ENCODE measurements at regions not wholly inside any gene's neighbourhood (a gene's known extent, or its start where the extent isn't known, plus 50 kb on each side); places are given as distances from the start of the nearest gene placed in this dataset.

DNA sequence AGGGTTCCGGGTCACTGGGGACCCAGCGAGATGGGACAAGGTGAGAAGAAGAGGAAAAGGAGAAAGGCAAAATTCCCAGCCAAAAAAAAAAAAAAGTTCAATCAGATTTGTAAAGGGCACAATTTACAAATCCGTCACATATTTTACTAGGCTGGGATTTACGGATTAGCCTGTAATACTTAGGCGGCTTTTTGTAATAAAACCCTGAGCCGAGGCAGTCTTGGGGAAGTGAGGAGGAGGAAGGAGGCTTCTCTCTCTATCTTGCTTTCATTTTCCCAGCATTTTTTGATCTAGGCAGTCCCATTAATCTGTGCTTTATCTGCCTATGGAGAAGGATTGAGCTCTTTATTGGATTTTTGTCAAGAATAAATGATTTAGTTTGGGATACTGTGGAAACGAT, 130.6 kb upstream of the SDK2 start:
- peaks cover 0 to 4% (median 0%) of the 10 kb centered on the region in 3 donors for H3K9me3 ChIP-seq (ENCODE audit: control extremely low read depth in 1 of 3, control insufficient read depth in 2 of 3, insufficient read depth in 1 of 3, low read length in 2 of 3)
- no peak overlapping the region for H3K9ac ChIP-seq (ENCODE audit: low read length)
- H3K4me2 ChIP-seq (replicated peaks; ENCODE audit: low read depth, low read length, poor library complexity, severe bottlenecking): no peak overlapping the region
- no peak overlapping the region for H3K4me3 ChIP-seq (ENCODE audit: control extremely low read depth in 1 of 5, extremely low read depth in 1 of 5, insufficient read depth in 1 of 5, low read depth in 2 of 5, low read length in 4 of 5)
- H3K79me2 ChIP-seq (ENCODE audit: control insufficient read depth, insufficient read depth, low read length): no peaks in the 10 kb centered on the region
- TF ChIP-seq EZH2 (IDR thresholded peaks at IDR 0.05; ENCODE audit: borderline replicate concordance, insufficient read depth, low read depth, low read length, poor library complexity, severe bottlenecking): no peak
- TF ChIP-seq, protein P1, sequence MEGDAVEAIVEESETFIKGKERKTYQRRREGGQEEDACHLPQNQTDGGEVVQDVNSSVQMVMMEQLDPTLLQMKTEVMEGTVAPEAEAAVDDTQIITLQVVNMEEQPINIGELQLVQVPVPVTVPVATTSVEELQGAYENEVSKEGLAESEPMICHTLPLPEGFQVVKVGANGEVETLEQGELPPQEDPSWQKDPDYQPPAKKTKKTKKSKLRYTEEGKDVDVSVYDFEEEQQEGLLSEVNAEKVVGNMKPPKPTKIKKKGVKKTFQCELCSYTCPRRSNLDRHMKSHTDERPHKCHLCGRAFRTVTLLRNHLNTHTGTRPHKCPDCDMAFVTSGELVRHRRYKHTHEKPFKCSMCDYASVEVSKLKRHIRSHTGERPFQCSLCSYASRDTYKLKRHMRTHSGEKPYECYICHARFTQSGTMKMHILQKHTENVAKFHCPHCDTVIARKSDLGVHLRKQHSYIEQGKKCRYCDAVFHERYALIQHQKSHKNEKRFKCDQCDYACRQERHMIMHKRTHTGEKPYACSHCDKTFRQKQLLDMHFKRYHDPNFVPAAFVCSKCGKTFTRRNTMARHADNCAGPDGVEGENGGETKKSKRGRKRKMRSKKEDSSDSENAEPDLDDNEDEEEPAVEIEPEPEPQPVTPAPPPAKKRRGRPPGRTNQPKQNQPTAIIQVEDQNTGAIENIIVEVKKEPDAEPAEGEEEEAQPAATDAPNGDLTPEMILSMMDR (IDR thresholded peaks at IDR 0.05): no peak
- no peak overlapping the region for H3K27ac ChIP-seq (ENCODE audit: low read length in 2 of 2)
- Mint-ChIP-seq H3K4me1 (no peaks in the 10 kb centered on the region), H3K27ac (no peak overlapping the region), H3K27me3 (peaks cover 20% of the 10 kb centered on the region), H3K9me3 (ENCODE audit: insufficient read depth) (no peaks in the 10 kb centered on the region), H3K4me3 (no peak overlapping the region)
- ChIA-PET CTCF (no interaction called here), POLR2A (no interaction called here)
- no peaks in the 10 kb centered on the region for H3K27me3 ChIP-seq (replicated peaks in 1 of 4; ENCODE audit: control extremely low read depth in 1 of 4, control insufficient read depth in 3 of 4, insufficient read depth in 4 of 4, low read length in 3 of 4)
- no peaks in the 10 kb centered on the region for H4K20me1 ChIP-seq (ENCODE audit: control insufficient read depth, insufficient read depth, low read length, poor library complexity, severe bottlenecking)
- no peaks in the 10 kb centered on the region for H3K36me3 ChIP-seq (replicated peaks in 1 of 2; ENCODE audit: control extremely low read depth in 1 of 2, control insufficient read depth in 1 of 2, extremely low read depth in 1 of 2, insufficient read depth in 2 of 2, low read length in 1 of 2)
- no peak for DNase-seq
- no peaks in the 10 kb centered on the region for H3K4me1 ChIP-seq (ENCODE audit: control insufficient read depth in 2 of 2, insufficient read depth in 2 of 2, low read length in 2 of 2)
- ATAC-seq (ENCODE audit: low read depth): no peak
- WGBS (ENCODE audit: insufficient coverage): 93% methylated on average over 2 of the region's 7 CpGs
- intact Hi-C loops (cut with micrococcal nuclease): no loop called here
- no peak overlapping the region for H2AFZ ChIP-seq (ENCODE audit: insufficient read depth, low read depth, low read length, poor library complexity, severe bottlenecking)

DNA sequence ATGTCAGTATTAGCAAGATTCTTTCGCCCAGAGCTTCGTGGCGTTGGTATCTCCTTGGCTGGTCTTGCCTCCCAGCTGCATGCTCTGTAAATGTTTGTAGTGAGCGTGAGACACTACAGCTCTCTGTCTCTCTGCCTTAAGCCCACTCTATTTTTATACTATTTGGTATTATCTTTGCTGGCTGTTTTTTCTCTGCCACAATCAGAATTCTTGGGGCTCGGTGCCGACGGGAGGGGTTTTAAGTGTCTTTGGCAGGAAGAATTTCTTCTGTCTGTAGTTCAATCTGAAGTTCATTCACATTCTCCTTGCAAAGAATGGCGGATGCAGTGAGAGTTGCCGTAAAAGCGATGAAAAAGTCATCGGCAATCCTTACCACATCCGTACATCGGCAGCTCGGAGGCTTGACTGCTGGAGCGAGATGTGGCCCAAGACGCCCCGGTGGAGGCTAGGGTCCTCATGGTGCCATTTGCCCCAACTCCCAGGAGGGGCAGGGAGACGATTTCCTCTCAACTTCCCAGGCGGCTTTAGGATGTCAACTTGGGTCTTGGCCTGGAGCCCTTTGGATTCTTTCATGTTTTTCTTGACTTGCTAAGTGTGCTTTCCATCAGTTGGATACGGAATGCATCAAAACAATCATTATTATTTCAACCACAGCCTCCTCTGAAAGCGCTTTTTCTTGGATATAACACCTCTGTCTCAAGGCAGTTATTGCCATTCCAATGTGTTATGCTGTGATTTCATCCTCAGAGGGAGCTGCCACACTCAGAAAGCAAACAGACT, 132.3 kb upstream of the SDK2 start:
- ATAC-seq (ENCODE audit: low read depth): no peak
- no peak overlapping the region for H3K27ac Mint-ChIP-seq

More for the DNA sequence above, 132.3 kb upstream of the SDK2 start:
- H3K4me3 Mint-ChIP-seq: no peak overlapping the region
- Histone ChIP-seq H3K9me3 (ENCODE audit: control extremely low read depth in 1 of 3, control insufficient read depth in 2 of 3, insufficient read depth in 1 of 3, low read length in 2 of 3) (peaks cover 0 to 4% (median 0%) of the 10 kb centered on the region in 3 donors), H3K4me1 (ENCODE audit: control insufficient read depth in 2 of 2, insufficient read depth in 2 of 2, low read length in 2 of 2) (no peaks in the 10 kb centered on the region), H3K79me2 (ENCODE audit: control insufficient read depth, insufficient read depth, low read length) (no peaks in the 10 kb centered on the region), H3K4me3 (ENCODE audit: control extremely low read depth in 1 of 5, extremely low read depth in 1 of 5, insufficient read depth in 1 of 5, low read depth in 2 of 5, low read length in 4 of 5) (no peak overlapping the region), H3K9ac (ENCODE audit: low read length) (no peak overlapping the region), H3K36me3 (replicated peaks in 1 of 2; ENCODE audit: control extremely low read depth in 1 of 2, control insufficient read depth in 1 of 2, extremely low read depth in 1 of 2, insufficient read depth in 2 of 2, low read length in 1 of 2) (no peaks in the 10 kb centered on the region), H3K27me3 (replicated peaks in 1 of 4; ENCODE audit: control extremely low read depth in 1 of 4, control insufficient read depth in 3 of 4, insufficient read depth in 4 of 4, low read length in 3 of 4) (no peaks in the 10 kb centered on the region), H3K4me2 (replicated peaks; ENCODE audit: low read depth, low read length, poor library complexity, severe bottlenecking) (no peak overlapping the region), H3K27ac (ENCODE audit: low read length in 2 of 2) (no peak overlapping the region), H4K20me1 (ENCODE audit: control insufficient read depth, insufficient read depth, low read length, poor library complexity, severe bottlenecking) (no peaks in the 10 kb centered on the region), H2AFZ (ENCODE audit: insufficient read depth, low read depth, low read length, poor library complexity, severe bottlenecking) (no peak overlapping the region)
- H3K27me3 Mint-ChIP-seq: peaks cover 20% of the 10 kb centered on the region
- POLR2A ChIA-PET: no interaction called here
- H3K9me3 Mint-ChIP-seq (ENCODE audit: insufficient read depth): peaks cover 3% of the 10 kb centered on the region
- TF ChIP-seq EZH2 (IDR thresholded peaks at IDR 0.05; ENCODE audit: borderline replicate concordance, insufficient read depth, low read depth, low read length, poor library complexity, severe bottlenecking): no peak
- TF ChIP-seq, protein P1 (IDR thresholded peaks at IDR 0.05): no peak
- 96% methylated on average over 14 of the region's 21 CpGs for WGBS (ENCODE audit: insufficient coverage)
- CTCF ChIA-PET: no interaction called here
- DNase-seq: no peak
- intact Hi-C loops (cut with micrococcal nuclease): no loop called here
- no peaks in the 10 kb centered on the region for H3K4me1 Mint-ChIP-seq

Measured in B cell (primary cell).